ENCODE measurements at regions not wholly inside any gene's neighbourhood (a gene's known extent, or its start where the extent isn't known, plus 50 kb on each side); places are given as distances from the start of the nearest gene placed in this dataset.
"Not testable (repeated sequence)": the region's sequence is repeated elsewhere in the genome, so short reads cannot be mapped to it uniquely, and the experiment has no call there.

- TF ChIP-seq, protein P1, sequence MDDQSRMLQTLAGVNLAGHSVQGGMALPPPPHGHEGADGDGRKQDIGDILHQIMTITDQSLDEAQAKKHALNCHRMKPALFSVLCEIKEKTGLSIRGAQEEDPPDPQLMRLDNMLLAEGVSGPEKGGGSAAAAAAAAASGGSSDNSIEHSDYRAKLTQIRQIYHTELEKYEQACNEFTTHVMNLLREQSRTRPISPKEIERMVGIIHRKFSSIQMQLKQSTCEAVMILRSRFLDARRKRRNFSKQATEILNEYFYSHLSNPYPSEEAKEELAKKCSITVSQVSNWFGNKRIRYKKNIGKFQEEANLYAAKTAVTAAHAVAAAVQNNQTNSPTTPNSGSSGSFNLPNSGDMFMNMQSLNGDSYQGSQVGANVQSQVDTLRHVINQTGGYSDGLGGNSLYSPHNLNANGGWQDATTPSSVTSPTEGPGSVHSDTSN (IDR thresholded peaks at IDR 0.05) = no peak
- TF ChIP-seq TEAD4 (IDR thresholded peaks at IDR 0.05; ENCODE audit: borderline replicate concordance, insufficient read depth) = no peak
- TF ChIP-seq, protein P2, sequence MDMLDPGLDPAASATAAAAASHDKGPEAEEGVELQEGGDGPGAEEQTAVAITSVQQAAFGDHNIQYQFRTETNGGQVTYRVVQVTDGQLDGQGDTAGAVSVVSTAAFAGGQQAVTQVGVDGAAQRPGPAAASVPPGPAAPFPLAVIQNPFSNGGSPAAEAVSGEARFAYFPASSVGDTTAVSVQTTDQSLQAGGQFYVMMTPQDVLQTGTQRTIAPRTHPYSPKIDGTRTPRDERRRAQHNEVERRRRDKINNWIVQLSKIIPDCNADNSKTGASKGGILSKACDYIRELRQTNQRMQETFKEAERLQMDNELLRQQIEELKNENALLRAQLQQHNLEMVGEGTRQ (IDR thresholded peaks at IDR 0.05; ENCODE audit: borderline replicate concordance, low read depth, low read length) = no peak
- TF ChIP-seq FOXJ3 (CRISPR knock-in tag; IDR thresholded peaks at IDR 0.05) = no peak
- no peak for TF ChIP-seq TCF12 (IDR thresholded peaks at IDR 0.05)
Observed at GRCh38 chr14:40354754-40355153, 922.5 kb upstream of the FBXO33 start (continued).

DNA sequence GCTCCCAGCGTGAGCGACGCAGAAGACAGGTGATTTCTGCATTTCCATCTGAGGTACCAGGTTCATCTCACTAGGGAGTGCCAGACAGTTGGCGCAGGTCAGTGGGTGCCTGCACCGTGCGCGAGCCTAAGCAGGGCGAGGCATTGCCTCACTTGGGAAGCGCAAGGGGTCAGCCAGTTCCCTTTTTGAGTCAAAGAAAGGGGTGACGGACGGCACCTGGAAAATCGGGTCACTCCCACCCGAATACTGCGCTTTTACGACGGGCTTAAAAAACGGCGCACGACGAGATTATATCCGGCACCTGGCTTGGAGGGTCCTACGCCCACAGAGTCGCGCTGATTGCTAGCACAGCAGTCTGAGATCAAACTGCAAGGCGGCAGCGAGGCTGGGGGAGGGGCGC is 915.9 kb upstream of the FBXO33 start:
- H3K36me3 ChIP-seq (replicated peaks in 1 of 2; ENCODE audit: control insufficient read depth in 1 of 2, insufficient read depth in 2 of 2, low read length in 1 of 2); H3K4me3 ChIP-seq (ENCODE audit: low read depth in 2 of 2, low read length in 1 of 2); H2AFZ ChIP-seq (ENCODE audit: low read depth); H3K4me1 ChIP-seq (ENCODE audit: control insufficient read depth in 1 of 2, insufficient read depth in 2 of 2, low read depth in 1 of 2, low read length in 1 of 2); POLR2A ChIA-PET; H3K4me2 ChIP-seq; H3K9me2 ChIP-seq; DNase-seq; H3K79me2 ChIP-seq (ENCODE audit: insufficient read depth); H3K9me3 ChIP-seq; H3K9ac ChIP-seq; H3F3A ChIP-seq (replicated peaks; ENCODE audit: insufficient read depth); CTCF ChIA-PET; H4K20me1 ChIP-seq (ENCODE audit: insufficient read depth); H3K27me3 ChIP-seq (ENCODE audit: insufficient read depth); H3K27ac ChIP-seq (ENCODE audit: low read depth in 2 of 2, low read length in 1 of 2): not testable (repeated sequence)
- 17% methylated on average over 11 of the region's 27 CpGs for WGBS (ENCODE audit: low lambda C conversion rate)

DNA sequence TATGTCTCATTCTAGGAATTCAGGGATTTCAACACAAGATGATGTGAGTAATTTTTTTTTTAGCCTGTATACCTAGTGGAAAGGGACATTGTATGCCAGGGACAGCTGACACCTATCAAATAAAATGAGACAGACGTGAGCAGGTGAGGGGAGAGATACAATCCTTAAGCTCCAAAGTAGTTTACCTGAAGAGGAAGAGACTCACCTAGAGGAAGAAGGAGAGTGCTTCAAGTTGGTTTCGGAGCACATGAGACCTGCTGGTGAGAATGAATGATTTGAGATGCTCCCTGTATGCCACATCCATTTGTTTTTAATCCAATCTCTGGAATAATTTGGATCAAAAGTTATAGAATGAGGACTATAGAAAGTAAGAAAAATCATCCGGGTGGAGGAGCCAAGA is 915.4 kb upstream of the FBXO33 start:
- Histone ChIP-seq H3K9ac (no peak overlapping the region), H3K4me1 (ENCODE audit: control insufficient read depth in 1 of 2, insufficient read depth in 2 of 2, low read depth in 1 of 2, low read length in 1 of 2) (no peaks in the 10 kb centered on the region), H4K20me1 (ENCODE audit: insufficient read depth) (no peaks in the 10 kb centered on the region), H3K27me3 (ENCODE audit: insufficient read depth) (no peaks in the 10 kb centered on the region), H3K4me2 (no peak overlapping the region), H3K9me2 (no peaks in the 10 kb centered on the region), H2AFZ (ENCODE audit: low read depth) (no peak overlapping the region), H3K4me3 (ENCODE audit: low read depth in 2 of 2, low read length in 1 of 2) (no peak overlapping the region), H3K36me3 (replicated peaks in 1 of 2; ENCODE audit: control insufficient read depth in 1 of 2, insufficient read depth in 2 of 2, low read length in 1 of 2) (no peaks in the 10 kb centered on the region), H3K9me3 (no peaks in the 10 kb centered on the region), H3K27ac (ENCODE audit: low read depth in 2 of 2, low read length in 1 of 2) (no peak overlapping the region), H3K79me2 (ENCODE audit: insufficient read depth) (no peaks in the 10 kb centered on the region), H3F3A (replicated peaks; ENCODE audit: insufficient read depth) (no peaks in the 10 kb centered on the region)
- TF ChIP-seq GABPA (IDR thresholded peaks at IDR 0.05; ENCODE audit: low read depth) (no peak), YY1 (IDR thresholded peaks at IDR 0.05; ENCODE audit: low read depth) (no peak), MEF2A (IDR thresholded peaks at IDR 0.05; ENCODE audit: borderline replicate concordance, low read depth) (no peak), FOSL2 (IDR thresholded peaks at IDR 0.05; ENCODE audit: borderline replicate concordance, low read depth) (no peak), USF1 (IDR thresholded peaks at IDR 0.05; ENCODE audit: borderline replicate concordance, low read depth) (no peak), SMC3 (IDR thresholded peaks at IDR 0.05; ENCODE audit: low read depth, low read length) (no peak), TCF12 (IDR thresholded peaks at IDR 0.05) (no peak), RAD21 (IDR thresholded peaks at IDR 0.05; ENCODE audit: low read length) (no peak), RCOR1 (IDR thresholded peaks at IDR 0.05; ENCODE audit: low read length) (no peak), REST (IDR thresholded peaks at IDR 0.05; ENCODE audit: low read depth, low read length) (no peak), JUND (IDR thresholded peaks at IDR 0.05) (no peak), EZH2phosphoT487 (IDR thresholded peaks at IDR 0.05; ENCODE audit: borderline replicate concordance, low read depth) (no peak), CHD2 (IDR thresholded peaks at IDR 0.05; ENCODE audit: low read length, partially characterized antibody) (no peak), FOXJ3 (CRISPR knock-in tag; IDR thresholded peaks at IDR 0.05) (no peak)
- TF ChIP-seq, protein P1 (IDR thresholded peaks at IDR 0.05) = no peak
- TF ChIP-seq, protein P2 (IDR thresholded peaks at IDR 0.05; ENCODE audit: borderline replicate concordance, low read depth, low read length) = no peak
- TF ChIP-seq, protein P3, sequence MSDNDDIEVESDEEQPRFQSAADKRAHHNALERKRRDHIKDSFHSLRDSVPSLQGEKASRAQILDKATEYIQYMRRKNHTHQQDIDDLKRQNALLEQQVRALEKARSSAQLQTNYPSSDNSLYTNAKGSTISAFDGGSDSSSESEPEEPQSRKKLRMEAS (IDR thresholded peaks at IDR 0.05; ENCODE audit: low read depth) = no peak
- POLR2A ChIA-PET = no interaction called here
- no peak for DNase-seq
- CTCF ChIA-PET = no interaction called here
- 12% methylated on average over 3 of the region's 3 CpGs for WGBS (ENCODE audit: low lambda C conversion rate)
